ACC112 (cell line): ENCODE measurements at regions not wholly inside any gene's neighbourhood (a gene's known extent, or its start where the extent isn't known, plus 50 kb on each side); places are given as distances from the start of the nearest gene placed in this dataset.

Source experiments
- H2AFZ ChIP-seq: fragments of 200-600 bp; sonication (generic); one replicate; pipeline ENCODE4 v1.6.0; 2017; ENCODE audit warnings: antibody characterized with exemption, low read length; ENCODE audit not compliant: unreplicated experiment
- H3K27ac ChIP-seq: fragments of 200-600 bp; sonication (generic); 2 replicates; pipeline ENCODE4 v1.5.1; 2014; ENCODE audit warnings: low read depth, mild to moderate bottlenecking, antibody characterized with exemption, low read length, moderate library complexity
- H3K27me3 ChIP-seq: fragments of 200-600 bp; sonication (generic); 2 replicates; pipeline ENCODE4 v1.6.1; 2014; ENCODE audit warnings: mild to moderate bottlenecking, antibody characterized with exemption, low read length, moderate library complexity, mixed read lengths; ENCODE audit not compliant: insufficient read depth
- H3K36me3 ChIP-seq: fragments of 200-600 bp; sonication (generic); 2 replicates; pipeline ENCODE4 v1.6.1; 2016; ENCODE audit warnings: mild to moderate bottlenecking, antibody characterized with exemption, low read length, moderate library complexity, mixed read lengths; ENCODE audit not compliant: insufficient read depth
- H3K4me1 ChIP-seq: fragments of 200-600 bp; sonication (generic); one replicate; pipeline ENCODE4 v1.6.1; 2016; ENCODE audit warnings: low read length, mixed read lengths; ENCODE audit not compliant: insufficient read depth, unreplicated experiment, control insufficient read depth
- H3K4me3 ChIP-seq: fragments of 200-600 bp; sonication (generic); 2 replicates; pipeline ENCODE4 v1.5.1; 2014; ENCODE audit warnings: mild to moderate bottlenecking, low read depth, low read length
- H3K79me2 ChIP-seq: fragments of 200-600 bp; sonication (generic); one replicate; pipeline ENCODE4 v1.6.0; 2016; ENCODE audit warnings: low read length; ENCODE audit not compliant: control insufficient read depth, unreplicated experiment, insufficient read depth

DNA sequence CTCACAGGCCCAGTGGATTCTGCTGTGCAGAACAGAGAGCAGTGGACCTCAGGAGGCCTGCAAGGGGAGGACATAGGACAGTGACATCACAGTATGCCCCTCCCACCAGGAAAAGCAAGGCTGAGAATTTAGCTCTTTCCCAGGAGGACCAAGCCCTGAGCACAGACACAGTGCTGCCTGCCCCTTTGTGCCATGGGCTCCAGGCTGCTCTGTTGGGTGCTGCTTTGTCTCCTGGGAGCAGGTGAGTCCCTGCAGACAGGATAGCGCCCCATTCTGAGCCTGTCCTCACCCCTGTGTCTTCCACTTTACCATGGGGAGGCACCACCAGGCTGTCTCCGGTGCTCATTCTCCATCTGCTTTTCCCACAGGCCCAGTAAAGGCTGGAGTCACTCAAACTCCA is 63.0 kb upstream of the PRSS58 start:
- no peaks in the 10 kb centered on the region for H3K4me1 ChIP-seq
- no peaks in the 10 kb centered on the region for H3K79me2 ChIP-seq
- H2AFZ ChIP-seq: no peak overlapping the region
- peaks cover 40% of the 10 kb centered on the region for H3K27me3 ChIP-seq
- no peak overlapping the region for H3K27ac ChIP-seq
- no peak overlapping the region for H3K4me3 ChIP-seq
- no peaks in the 10 kb centered on the region for H3K36me3 ChIP-seq

DNA sequence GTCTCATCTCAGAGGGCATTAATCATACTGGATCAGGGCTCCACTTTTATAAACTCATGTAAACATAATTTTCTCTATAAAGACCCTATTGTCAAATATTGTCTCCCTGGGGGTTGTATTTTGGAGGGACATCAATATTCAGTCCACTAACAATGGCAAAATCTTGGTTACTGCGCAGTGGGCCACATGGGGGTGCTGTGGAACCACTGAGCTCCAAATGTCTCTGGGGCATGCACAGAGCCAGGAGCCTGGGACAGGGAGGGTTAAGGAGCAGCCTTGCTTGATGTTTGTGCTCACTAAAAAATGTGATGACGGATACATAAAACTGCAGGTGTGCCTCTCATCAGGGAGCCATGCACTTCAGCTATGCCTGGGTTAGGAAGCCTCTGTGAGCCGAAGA is 62.1 kb upstream of the PRSS58 start:
- peaks cover 48% of the 10 kb centered on the region for H3K27me3 ChIP-seq
- no peaks in the 10 kb centered on the region for H3K79me2 ChIP-seq
- H2AFZ ChIP-seq: no peak overlapping the region
- H3K4me1 ChIP-seq: no peaks in the 10 kb centered on the region
- H3K4me3 ChIP-seq: no peak overlapping the region
- no peaks in the 10 kb centered on the region for H3K36me3 ChIP-seq
- H3K27ac ChIP-seq: no peak overlapping the region

DNA sequence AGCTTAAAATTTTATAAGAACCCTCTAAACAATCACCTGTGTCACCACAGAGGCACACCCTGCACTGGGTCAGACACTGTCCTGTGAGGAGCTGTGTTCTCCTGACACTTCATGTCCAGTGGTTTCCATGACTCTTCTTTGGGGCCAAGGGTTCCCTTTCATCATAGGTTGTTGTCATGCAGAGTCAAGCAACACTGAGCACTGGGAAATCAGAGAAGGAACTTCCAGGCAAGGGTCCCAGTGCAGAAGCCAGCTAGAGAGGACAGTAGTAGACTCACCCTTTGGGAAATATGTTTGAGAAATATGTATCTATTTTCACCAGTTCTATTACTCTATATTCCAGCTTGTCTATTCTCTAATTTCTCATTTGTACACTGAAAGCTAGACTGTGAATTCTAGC is 56.4 kb upstream of the PRSS58 start:
- Histone ChIP-seq H3K79me2 (no peaks in the 10 kb centered on the region), H3K27me3 (peaks cover 83% of the 10 kb centered on the region), H3K4me3 (no peak overlapping the region), H2AFZ (no peak overlapping the region), H3K27ac (no peak overlapping the region), H3K36me3 (no peaks in the 10 kb centered on the region), H3K4me1 (no peaks in the 10 kb centered on the region)

DNA sequence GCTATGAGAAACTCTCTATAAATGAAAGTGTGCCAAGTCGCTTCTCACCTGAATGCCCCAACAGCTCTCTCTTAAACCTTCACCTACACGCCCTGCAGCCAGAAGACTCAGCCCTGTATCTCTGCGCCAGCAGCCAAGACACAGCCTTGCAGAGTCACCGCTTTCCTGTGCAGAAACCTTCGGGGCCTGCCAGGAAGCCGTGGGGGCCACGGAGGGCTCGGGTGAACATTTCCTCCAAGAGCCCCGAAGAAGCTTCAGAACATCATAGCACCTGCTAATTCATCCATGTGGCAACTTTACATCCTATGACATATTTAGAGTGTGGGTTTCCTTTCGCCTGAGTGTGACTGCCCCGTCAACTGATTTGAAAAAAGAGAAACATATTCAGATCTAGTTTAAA is 55.7 kb upstream of the PRSS58 start:
- H2AFZ ChIP-seq: no peak overlapping the region
- no peaks in the 10 kb centered on the region for H3K36me3 ChIP-seq
- H3K27me3 ChIP-seq: peaks cover 84% of the 10 kb centered on the region
- no peak overlapping the region for H3K27ac ChIP-seq
- H3K4me3 ChIP-seq: no peak overlapping the region
- no peaks in the 10 kb centered on the region for H3K4me1 ChIP-seq
- no peaks in the 10 kb centered on the region for H3K79me2 ChIP-seq

DNA sequence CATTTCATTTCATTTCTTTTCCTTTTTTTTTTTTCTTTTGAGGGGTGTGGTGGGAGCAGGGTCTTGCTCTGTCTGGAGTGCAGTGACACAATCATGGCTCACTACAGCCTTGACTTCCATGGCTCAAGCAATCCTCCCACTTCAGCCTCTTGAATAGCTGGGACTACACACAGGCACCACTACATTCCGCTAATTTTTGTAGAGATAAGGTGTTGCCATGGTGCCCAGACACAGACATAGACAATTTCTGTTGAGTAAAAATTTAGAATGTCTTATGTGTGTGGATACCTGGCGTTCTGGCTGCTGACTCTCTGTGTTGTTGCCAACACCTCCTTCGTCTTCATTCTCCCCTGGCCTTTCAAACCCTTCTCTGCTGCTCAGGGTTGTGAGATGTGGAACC is 54.0 kb upstream of the PRSS58 start:
- Histone ChIP-seq H3K27ac (no peak overlapping the region), H3K4me1 (no peaks in the 10 kb centered on the region), H2AFZ (no peak overlapping the region), H3K79me2 (no peaks in the 10 kb centered on the region), H3K27me3 (peaks cover 87% of the 10 kb centered on the region), H3K4me3 (no peak overlapping the region), H3K36me3 (no peaks in the 10 kb centered on the region)

DNA sequence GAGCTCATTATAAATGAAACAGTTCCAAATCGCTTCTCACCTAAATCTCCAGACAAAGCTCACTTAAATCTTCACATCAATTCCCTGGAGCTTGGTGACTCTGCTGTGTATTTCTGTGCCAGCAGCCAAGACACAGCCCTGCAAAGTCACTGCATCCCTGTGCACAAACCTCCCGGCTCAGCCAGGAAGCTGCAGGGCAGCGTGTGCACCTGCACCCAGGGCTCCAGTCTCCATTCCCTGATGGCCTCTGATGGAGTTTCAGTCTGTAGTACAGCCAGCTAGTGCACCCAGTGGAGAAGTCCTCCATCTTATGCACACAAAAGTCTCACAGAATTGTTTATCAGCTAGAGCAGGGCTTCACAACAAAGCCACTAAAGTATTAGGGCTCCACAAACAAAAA is 51.1 kb upstream of the PRSS58 start:
- Histone ChIP-seq H3K27me3 (peaks cover 89% of the 10 kb centered on the region), H2AFZ (no peak overlapping the region), H3K36me3 (no peaks in the 10 kb centered on the region), H3K79me2 (no peaks in the 10 kb centered on the region), H3K4me1 (no peaks in the 10 kb centered on the region), H3K4me3 (no peak overlapping the region), H3K27ac (no peak overlapping the region)

DNA sequence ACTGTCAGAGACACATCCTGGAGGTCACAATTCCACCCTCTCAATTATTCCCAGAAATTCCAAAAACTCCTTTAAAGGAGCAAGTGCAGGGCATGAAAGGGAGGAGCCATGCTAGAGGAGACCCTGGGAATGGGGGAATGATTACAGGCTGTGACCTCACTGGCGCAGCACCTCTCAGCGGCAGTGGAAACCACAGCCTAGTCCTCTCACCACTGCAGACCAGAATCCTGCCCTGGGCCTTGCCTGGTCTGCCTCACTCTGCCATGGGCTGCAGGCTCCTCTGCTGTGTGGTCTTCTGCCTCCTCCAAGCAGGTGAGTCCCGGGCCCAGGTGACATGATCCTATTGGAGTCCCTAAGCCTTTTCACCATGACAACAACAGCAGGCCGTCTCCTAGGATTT is 50.5 kb upstream of the PRSS58 start:
- peaks cover 94% of the 10 kb centered on the region for H3K27me3 ChIP-seq
- H3K27ac ChIP-seq: no peak overlapping the region
- no peaks in the 10 kb centered on the region for H3K4me1 ChIP-seq
- no peak overlapping the region for H2AFZ ChIP-seq
- no peaks in the 10 kb centered on the region for H3K79me2 ChIP-seq
- no peaks in the 10 kb centered on the region for H3K36me3 ChIP-seq
- no peak overlapping the region for H3K4me3 ChIP-seq
